ENCODE measurements at regions not wholly inside any gene's neighbourhood (a gene's known extent, or its start where the extent isn't known, plus 50 kb on each side); places are given as distances from the start of the nearest gene placed in this dataset.

- ATAC-seq (replicated peaks in 6 of 8): no peak
- in situ Hi-C loops (cut with MboI; ENCODE audit: low pct_unique_long_range_greater_than_20kb in 2 of 9, low sequenced_read_pairs in 9 of 9, unreplicated experiment in 9 of 9): no loop called here
- Histone ChIP-seq H3K4me1 (replicated peaks in 1 of 2) (no peaks in the 10 kb centered on the region), H3K27ac (no peak overlapping the region), H3K4me3 (no peak overlapping the region)
- 0 to 83% (median 65%) methylated on average over 1 to 9 of the region's 10 CpGs; no CpG with 5 or more reads in 3 of the 10 experiments for WGBS, 10 experiments
Measured at GRCh38 chr22:47295982-47296381, 533.5 kb downstream of the TBC1D22A start.

- no peak overlapping the region for H3K4me3 ChIP-seq
- H3K27ac ChIP-seq: no peak overlapping the region
- in situ Hi-C loops (cut with MboI; ENCODE audit: low pct_unique_long_range_greater_than_20kb in 2 of 9, low sequenced_read_pairs in 9 of 9, unreplicated experiment in 9 of 9): no loop called here
- WGBS, 10 experiments: 17 to 92% (median 67%) methylated on average over 1 to 7 of the region's 21 CpGs; no CpG with 5 or more reads in 6 of the 10 experiments
- no peak for ATAC-seq (replicated peaks in 6 of 8)
- no peaks in the 10 kb centered on the region for H3K4me1 ChIP-seq (replicated peaks in 1 of 2)
Measured at GRCh38 chr22:47295226-47295901, 532.9 kb downstream of the TBC1D22A start.

GRCh38 chr22:47294576-47294975, 532.1 kb downstream of the TBC1D22A start:
- Histone ChIP-seq H3K4me1 (replicated peaks in 1 of 2) (no peaks in the 10 kb centered on the region), H3K27ac (no peak overlapping the region), H3K4me3 (no peak overlapping the region)
- ATAC-seq (replicated peaks in 6 of 8): no peak
- WGBS, 10 experiments: 0 to 51% (median 25%) methylated on average over 1 to 2 of the region's 5 CpGs; no CpG with 5 or more reads in 6 of the 10 experiments
- in situ Hi-C loops (cut with MboI; ENCODE audit: low pct_unique_long_range_greater_than_20kb in 2 of 9, low sequenced_read_pairs in 9 of 9, unreplicated experiment in 9 of 9): no loop called here

GRCh38 chr22:47294222-47294532, 531.7 kb downstream of the TBC1D22A start:
- Histone ChIP-seq H3K4me1 (replicated peaks in 1 of 2) (no peaks in the 10 kb centered on the region), H3K4me3 (no peak overlapping the region), H3K27ac (no peak overlapping the region)
- in situ Hi-C loops (cut with MboI; ENCODE audit: low pct_unique_long_range_greater_than_20kb in 2 of 9, low sequenced_read_pairs in 9 of 9, unreplicated experiment in 9 of 9): no loop called here
- ATAC-seq (replicated peaks in 6 of 8): peak in 2 of 8 experiments; percentile 33 to 69
- 29 to 100% (median 56%) methylated on average over 1 to 5 of the region's 6 CpGs; no CpG with 5 or more reads in 5 of the 10 experiments for WGBS, 10 experiments

- in situ Hi-C loops (cut with MboI; ENCODE audit: low pct_unique_long_range_greater_than_20kb in 2 of 9, low sequenced_read_pairs in 9 of 9, unreplicated experiment in 9 of 9): no loop called here
- ATAC-seq (replicated peaks in 6 of 8): no peak
- no peak overlapping the region for H3K27ac ChIP-seq
- H3K4me1 ChIP-seq (replicated peaks in 1 of 2): no peaks in the 10 kb centered on the region
- 17 to 100% (median 56%) methylated on average over 1 to 15 of the region's 18 CpGs for WGBS, 10 experiments
- no peak overlapping the region for H3K4me3 ChIP-seq
Measured at GRCh38 chr22:47293368-47294221, 531.1 kb downstream of the TBC1D22A start.

GRCh38 chr22:47292546-47293320, 530.3 kb downstream of the TBC1D22A start:
- in situ Hi-C loops (cut with MboI; ENCODE audit: low pct_unique_long_range_greater_than_20kb in 2 of 9, low sequenced_read_pairs in 9 of 9, unreplicated experiment in 9 of 9): no loop called here
- Histone ChIP-seq H3K4me3 (no peak overlapping the region), H3K4me1 (replicated peaks in 1 of 2) (no peaks in the 10 kb centered on the region), H3K27ac (no peak overlapping the region)
- no peak for ATAC-seq (replicated peaks in 6 of 8)
- 10 to 73% (median 27%) methylated on average over 1 to 11 of the region's 18 CpGs; no CpG with 5 or more reads in 3 of the 10 experiments for WGBS, 10 experiments

GRCh38 chr22:47291565-47292495, 529.4 kb downstream of the TBC1D22A start:
- ATAC-seq (replicated peaks in 6 of 8): no peak
- no peaks in the 10 kb centered on the region for H3K4me1 ChIP-seq (replicated peaks in 1 of 2)
- H3K27ac ChIP-seq: no peak overlapping the region
- no peak overlapping the region for H3K4me3 ChIP-seq
- in situ Hi-C loops (cut with MboI; ENCODE audit: low pct_unique_long_range_greater_than_20kb in 2 of 9, low sequenced_read_pairs in 9 of 9, unreplicated experiment in 9 of 9): no loop called here
- WGBS, 10 experiments: 17 to 83% (median 65%) methylated on average over 1 to 11 of the region's 18 CpGs; no CpG with 5 or more reads in 3 of the 10 experiments

GRCh38 chr22:47290706-47291430, 528.4 kb downstream of the TBC1D22A start:
- no peak overlapping the region for H3K4me3 ChIP-seq
- no peak overlapping the region for H3K27ac ChIP-seq
- H3K4me1 ChIP-seq (replicated peaks in 1 of 2): no peaks in the 10 kb centered on the region
- ATAC-seq (replicated peaks in 6 of 8): no peak
- 33 to 94% (median 80%) methylated on average over 1 to 10 of the region's 20 CpGs; no CpG with 5 or more reads in 3 of the 10 experiments for WGBS, 10 experiments
- in situ Hi-C loops (cut with MboI; ENCODE audit: low pct_unique_long_range_greater_than_20kb in 2 of 9, low sequenced_read_pairs in 9 of 9, unreplicated experiment in 9 of 9): no loop called here

GRCh38 chr22:47289336-47289985, 527.0 kb downstream of the TBC1D22A start:
- ATAC-seq (replicated peaks in 6 of 8): no peak
- Histone ChIP-seq H3K4me3 (no peak overlapping the region), H3K27ac (no peak overlapping the region), H3K4me1 (replicated peaks in 1 of 2) (no peaks in the 10 kb centered on the region)
- in situ Hi-C loops (cut with MboI; ENCODE audit: low pct_unique_long_range_greater_than_20kb in 2 of 9, low sequenced_read_pairs in 9 of 9, unreplicated experiment in 9 of 9): no loop called here
- 0 to 87% (median 39%) methylated on average over 1 to 6 of the region's 12 CpGs; no CpG with 5 or more reads in 3 of the 10 experiments for WGBS, 10 experiments

GRCh38 chr22:47288680-47289079, 526.2 kb downstream of the TBC1D22A start:
- H3K27ac ChIP-seq: no peak overlapping the region
- WGBS, 10 experiments: 64% methylated on average over 5 of the region's 8 CpGs; no CpG with 5 or more reads in 9 of the 10 experiments
- in situ Hi-C loops (cut with MboI; ENCODE audit: low pct_unique_long_range_greater_than_20kb in 2 of 9, low sequenced_read_pairs in 9 of 9, unreplicated experiment in 9 of 9): no loop called here
- no peaks in the 10 kb centered on the region for H3K4me1 ChIP-seq (replicated peaks in 1 of 2)
- H3K4me3 ChIP-seq: no peak overlapping the region
- peak in 3 of 8 experiments; percentile 71 to 99 (median 98) for ATAC-seq (replicated peaks in 6 of 8)

GRCh38 chr22:47287516-47287915, 525.1 kb downstream of the TBC1D22A start:
- Histone ChIP-seq H3K4me1 (replicated peaks in 1 of 2) (no peaks in the 10 kb centered on the region), H3K27ac (no peak overlapping the region), H3K4me3 (no peak overlapping the region)
- ATAC-seq (replicated peaks in 6 of 8): no peak
- WGBS, 10 experiments: 0 to 92% (median 23%) methylated on average over 1 to 3 of the region's 5 CpGs; no CpG with 5 or more reads in 2 of the 10 experiments
- in situ Hi-C loops (cut with MboI; ENCODE audit: low pct_unique_long_range_greater_than_20kb in 2 of 9, low sequenced_read_pairs in 9 of 9, unreplicated experiment in 9 of 9): no loop called here
